Panc1 (cell line): ENCODE measurements at regions not wholly inside any gene's neighbourhood (a gene's known extent, or its start where the extent isn't known, plus 50 kb on each side); places are given as distances from the start of the nearest gene placed in this dataset.

Source experiments
- ATAC-seq: fragments of 200-7000 bp; cut with Tn5 transposase; 2 replicates; pipeline ENCODE4 v1.9.1; 2020; ENCODE audit warnings: mild to moderate bottlenecking, moderate library complexity
- BruUV-seq: library from RNA; stranded (reverse); fragments of 400-500 nt; replicated peaks from 2 replicates; lab custom pipeline; 2021; lab: Mats Ljungman, UMichigan
- CTCF ChIA-PET: fragments of 300-600 bp; sonication (Branson Sonifier 250); formaldehyde crosslinking; loops from one replicate; lab custom pipeline; 2022; ENCODE audit warnings: antibody characterized with exemption; lab: Charles Lee
- POLR2A ChIA-PET: fragments of 300-600 bp; sonication (Branson Sonifier 250); formaldehyde crosslinking; loops from one replicate; lab custom pipeline; 2022; ENCODE audit warnings: antibody characterized with exemption; lab: Charles Lee
- DNase-seq: peaks from one replicate; pipeline ENCODE4 v3.0.0-alpha.2; 2010; ENCODE audit warnings: low read depth, low spot score
- H3K27ac ChIP-seq: 2 replicates; pipeline ENCODE4 v1.5.1; 2011; ENCODE audit warnings: mild to moderate bottlenecking, low read length, inconsistent platforms
- H3K27me3 ChIP-seq: fragments of 200-500 bp; sonication (Bioruptor generic); 2 replicates; pipeline ENCODE4 v1.6.0; 2014; ENCODE audit warnings: low read length, inconsistent platforms; ENCODE audit not compliant: control insufficient read depth, insufficient read depth
- H3K36me3 ChIP-seq: fragments of 200-500 bp; sonication (Bioruptor generic); 2 replicates; pipeline ENCODE4 v1.5.1; 2014; ENCODE audit warnings: inconsistent platforms, mild to moderate bottlenecking, low read length, moderate library complexity; ENCODE audit not compliant: control insufficient read depth, insufficient read depth
- H3K4me1 ChIP-seq: 2 replicates; pipeline ENCODE4 v1.5.1; 2011; ENCODE audit warnings: inconsistent platforms, mild to moderate bottlenecking, low read length, moderate library complexity; ENCODE audit not compliant: control insufficient read depth, insufficient read depth
- H3K4me3 ChIP-seq, 2 experiments: 2 replicates each; pipeline ENCODE4 v1.5.1; 2011 to 2012; ENCODE audit warnings: low read depth in 2 of 2, low read length in 2 of 2, mild to moderate bottlenecking in 2 of 2, inconsistent platforms in 1 of 2, moderate library complexity in 1 of 2
- H3K9me3 ChIP-seq: fragments of 200-500 bp; sonication (Bioruptor generic); 2 replicates; pipeline ENCODE4 v1.5.1; 2014; ENCODE audit warnings: low read depth, mild to moderate bottlenecking, inconsistent platforms, low read length, moderate library complexity; ENCODE audit not compliant: control insufficient read depth, insufficient read depth
- CTCF ChIP-seq: fragments of 450-650 bp; IDR thresholded peaks from 2 replicates; pipeline ENCODE4 v1.5.1; 2017; ENCODE audit warnings: mild to moderate bottlenecking
- POLR2AphosphoS5 ChIP-seq: IDR thresholded peaks from 2 replicates; pipeline ENCODE4 v1.6.1; 2012; ENCODE audit warnings: mild to moderate bottlenecking, low read depth, low read length, moderate library complexity
- REST ChIP-seq, 2 experiments: IDR thresholded peaks; 2 replicates each; pipeline ENCODE4 v1.6.1; 2011 to 2012; ENCODE audit warnings: low read depth in 2 of 2, control low read depth in 1 of 2, low read length in 1 of 2, mild to moderate bottlenecking in 1 of 2, moderate library complexity in 1 of 2; ENCODE audit not compliant: insufficient read depth in 1 of 2
- SIN3A ChIP-seq: IDR thresholded peaks from 2 replicates; pipeline ENCODE4 v1.6.1; 2012; ENCODE audit warnings: low read depth, mild to moderate bottlenecking, low read length, moderate library complexity, borderline replicate concordance; ENCODE audit not compliant: insufficient read depth
- TCF7L2 ChIP-seq: IDR thresholded peaks from 2 replicates; pipeline ENCODE4 v1.6.1; 2011; ENCODE audit warnings: mild to moderate bottlenecking, low read depth, low read length, inconsistent platforms
- in situ Hi-C: cut with HindIII; loops from 2 replicates; pipeline ENCODE4 v1.10.0; 2016; ENCODE audit warnings: low sequenced_read_pairs, low pct_unique_long_range_greater_than_20kb
- intact Hi-C: fragments of 100-400 bp; cut with micrococcal nuclease; formaldehyde crosslinking; loops from one replicate; pipeline ENCODE4 v1.10.0; 2022; ENCODE audit not compliant: unreplicated experiment

- ChIA-PET POLR2A (no interaction called here), CTCF (no interaction called here)
- DNase-seq (peak; percentile 2), ATAC-seq (no peak)
- intact Hi-C loops (loop anchor here (10.0 kb wide), 1 partner anchor 379 kb away; no protein-coding TSS in a partner anchor), in situ Hi-C loops (no loop called here)
- Histone ChIP-seq H3K4me1 (no peaks in the 10 kb centered on the region), H3K9me3 (no peaks in the 10 kb centered on the region), H3K27ac (no peak overlapping the region), H3K36me3 (no peaks in the 10 kb centered on the region), H3K4me3 (no peak overlapping the region), H3K27me3 (no peaks in the 10 kb centered on the region)
- TF ChIP-seq SIN3A (no peak), CTCF (no peak; the same call in 1 of the 2 replicates), TCF7L2 (no peak), POLR2AphosphoS5 (no peak), REST (IDR thresholded peaks at IDR 0.05; ENCODE audit: insufficient read depth in 1 of 2, low read depth in 2 of 2, low read length in 1 of 2) (no peak)
- BruUV-seq: no TSS peak
These were observed 424.9 kb upstream of the ZNF385D start for GRCh38 chr3:22175947-22176346.

GRCh38 chr3:22176911-22177310 is 425.9 kb upstream of the ZNF385D start:
- no peak for ATAC-seq
- DNase-seq: no peak
- Histone ChIP-seq H3K4me3 (no peak overlapping the region), H3K36me3 (no peaks in the 10 kb centered on the region), H3K4me1 (no peaks in the 10 kb centered on the region), H3K27me3 (no peaks in the 10 kb centered on the region), H3K27ac (no peak overlapping the region), H3K9me3 (no peaks in the 10 kb centered on the region)
- intact Hi-C loops: loop anchor here (10.0 kb wide), 1 partner anchor 378 kb away; no protein-coding TSS in a partner anchor
- ChIA-PET POLR2A (no interaction called here), CTCF (no interaction called here)
- in situ Hi-C loops: no loop called here
- TF ChIP-seq TCF7L2 (no peak), SIN3A (no peak), POLR2AphosphoS5 (no peak), CTCF (no peak), REST (IDR thresholded peaks at IDR 0.05; ENCODE audit: insufficient read depth in 1 of 2, low read depth in 2 of 2, low read length in 1 of 2) (no peak)
- BruUV-seq: no TSS peak
